Transverse colon (tissue), 4 donors: ENCODE measurements at regions not wholly inside any gene's neighbourhood (a gene's known extent, or its start where the extent isn't known, plus 50 kb on each side); places are given as distances from the start of the nearest gene placed in this dataset.

ENCODE experiments used
- DNase-seq: peaks from one replicate; pipeline ENCODE4 v3.0.0-alpha.2; 2019
- H3K27ac ChIP-seq, 4 donors: fragments of 200-600 bp; sonication (generic); 2 replicates each; pipeline ENCODE4 v1.5.1; 2016 to 2018; ENCODE audit warnings: inconsistent platforms in 4 of 4
- H3K27me3 ChIP-seq: fragments of 200-600 bp; sonication (generic); 2 replicates; pipeline ENCODE4 v1.5.1; 2017; ENCODE audit warnings: inconsistent platforms
- H3K36me3 ChIP-seq, 4 donors: fragments of 200-600 bp; sonication (generic); 2 replicates each; pipeline ENCODE4 v1.5.1; 2017 to 2019; ENCODE audit warnings: inconsistent platforms in 4 of 4
- H3K4me1 ChIP-seq, 4 donors: fragments of 200-600 bp; sonication (generic); 2 replicates each; pipeline ENCODE4 v1.5.1; 2017 to 2020; ENCODE audit warnings: inconsistent platforms in 4 of 4
- H3K4me3 ChIP-seq, 4 donors: fragments of 200-600 bp; sonication (generic); 1 replicate in 1 of 4; 2 replicates in 3 of 4; pipeline versions ENCODE4 v1.5.1 to v1.6.1; 2017 to 2019; ENCODE audit warnings: inconsistent platforms in 4 of 4
- H3K9me3 ChIP-seq, 2 donors: fragments of 200-600 bp; sonication (generic); 2 replicates each; pipeline ENCODE4 v1.5.1; 2017 to 2019; ENCODE audit warnings: inconsistent platforms in 2 of 2
- CTCF ChIP-seq, 5 experiments: fragments of 200-600 bp in 3 of 5; fragments of 450-650 bp in 2 of 5; sonication (generic) in 3 of 5; IDR thresholded peaks; 1 replicate in 2 of 5; 2 replicates in 3 of 5; pipeline ENCODE4 v1.5.1; 2016 to 2017; ENCODE audit warnings: antibody characterized with exemption in 5 of 5, inconsistent platforms in 3 of 5, mild to moderate bottlenecking in 2 of 5, moderate library complexity in 1 of 5
- EP300 ChIP-seq: sonication (generic); formaldehyde crosslinking; IDR thresholded peaks from one replicate; pipeline ENCODE4 v1.6.1; 2017; ENCODE audit warnings: antibody characterized with exemption, low read depth
- POLR2A ChIP-seq: fragments of 450-650 bp; IDR thresholded peaks from one replicate; pipeline ENCODE4 v1.6.1; 2016; ENCODE audit warnings: antibody characterized with exemption, mild to moderate bottlenecking, moderate library complexity
- POLR2AphosphoS5 ChIP-seq, 3 donors: sonication (generic); formaldehyde crosslinking; IDR thresholded peaks; one replicate each; pipeline ENCODE4 v1.6.1; 2016; ENCODE audit warnings: antibody characterized with exemption in 3 of 3
- WGBS, 2 donors: methylation state at CpG; one replicate each; pipeline ENCODE4 v1.1.5; 2018; ENCODE audit warnings: low coverage in 1 of 2; 5-methylcytosine and 5-hydroxymethylcytosine counted together
- in situ Hi-C, 4 donors: fragments of 200-750 bp; cut with MboI; loops; one replicate each; pipeline versions ENCODE4 v1.15.0 to v1.15.1; 2017; ENCODE audit warnings: low sequenced_read_pairs in 3 of 4, low pct_ligation_motif_present in 1 of 4, low pct_unique_long_range_greater_than_20kb in 1 of 4
- intact Hi-C: fragments of 100-400 bp; cut with DNase I; formaldehyde crosslinking; loops from one replicate; pipeline ENCODE4 v1.15.1; 2023; ENCODE audit warnings: low total_unique reads

GRCh38 chr12:104825408-104825807, 132.7 kb downstream of the SLC41A2 start:
- in situ Hi-C loops (no loop called here), intact Hi-C loops (no loop called here)
- no peak for TF ChIP-seq POLR2AphosphoS5 (IDR thresholded peaks at IDR 0.05)
- no peak for TF ChIP-seq POLR2A
- Histone ChIP-seq H3K4me3 (no peak overlapping the region), H3K27ac (no peak overlapping the region), H3K27me3 (no peaks in the 10 kb centered on the region), H3K4me1 (no peaks in the 10 kb centered on the region), H3K9me3 (peaks cover 0 to 6% of the 10 kb centered on the region in 2 donors), H3K36me3 (peaks cover 0 to 7% (median 2%) of the 10 kb centered on the region in 4 donors)
- no peak for DNase-seq
- WGBS, 2 donors: 85% methylated on average over 2 of the region's 2 CpGs; no CpG with 5 or more reads in 1 of the 2 donors

- in situ Hi-C loops: no loop called here
- TF ChIP-seq POLR2A: no peak
- no peak for TF ChIP-seq POLR2AphosphoS5 (IDR thresholded peaks at IDR 0.05)
- H3K4me1 ChIP-seq: no peaks in the 10 kb centered on the region
- H3K9me3 ChIP-seq: peaks cover 0 to 6% of the 10 kb centered on the region in 2 donors
- no peaks in the 10 kb centered on the region for H3K27me3 ChIP-seq
- no peak for DNase-seq
- no peak overlapping the region for H3K27ac ChIP-seq
- intact Hi-C loops: no loop called here
- H3K4me3 ChIP-seq: no peak overlapping the region
- H3K36me3 ChIP-seq: peaks cover 0 to 7% (median 2%) of the 10 kb centered on the region in 4 donors
- WGBS, 2 donors: 76 to 93% methylated on average over 4 to 10 of the region's 10 CpGs
Measured at GRCh38 chr12:104823985-104824461, 134.1 kb downstream of the SLC41A2 start.

- in situ Hi-C loops: no loop called here
- TF ChIP-seq CTCF (IDR thresholded peaks at IDR 0.05): no peak
- TF ChIP-seq POLR2A: no peak
- TF ChIP-seq POLR2AphosphoS5 (IDR thresholded peaks at IDR 0.05): no peak
- TF ChIP-seq EP300: no peak
- Histone ChIP-seq H3K4me1 (no peaks in the 10 kb centered on the region), H3K9me3 (peaks cover 0 to 6% of the 10 kb centered on the region in 2 donors), H3K27ac (no peak overlapping the region), H3K4me3 (no peak overlapping the region), H3K36me3 (peaks cover 0 to 7% (median 2%) of the 10 kb centered on the region in 4 donors), H3K27me3 (no peaks in the 10 kb centered on the region)
- intact Hi-C loops: no loop called here
- DNase-seq: no peak
Measured at GRCh38 chr12:104822941-104823340, 135.1 kb downstream of the SLC41A2 start.

- H3K9me3 ChIP-seq: no peaks in the 10 kb centered on the region
- no peak overlapping the region for H3K27ac ChIP-seq
- H3K4me1 ChIP-seq: no peaks in the 10 kb centered on the region
- in situ Hi-C loops (no loop called here), intact Hi-C loops (no loop called here)
- no peak for DNase-seq
- WGBS, 2 donors: 87 to 94% methylated on average over 3 to 4 of the region's 4 CpGs
- H3K27me3 ChIP-seq: no peaks in the 10 kb centered on the region
- no peaks in the 10 kb centered on the region for H3K36me3 ChIP-seq
- no peak for TF ChIP-seq CTCF (IDR thresholded peaks at IDR 0.05)
- no peak for TF ChIP-seq POLR2A
- TF ChIP-seq POLR2AphosphoS5 (IDR thresholded peaks at IDR 0.05): no peak
- no peak for TF ChIP-seq EP300
- H3K4me3 ChIP-seq: no peak overlapping the region
Measured at GRCh38 chr12:104816845-104817503, 141.1 kb downstream of the SLC41A2 start.

- intact Hi-C loops: no loop called here
- Histone ChIP-seq H3K9me3 (no peaks in the 10 kb centered on the region), H3K4me3 (no peak overlapping the region), H3K27ac (no peak overlapping the region), H3K4me1 (no peaks in the 10 kb centered on the region), H3K27me3 (no peaks in the 10 kb centered on the region), H3K36me3 (no peaks in the 10 kb centered on the region)
- in situ Hi-C loops: no loop called here
- DNase-seq: no peak
- no peak for TF ChIP-seq POLR2AphosphoS5 (IDR thresholded peaks at IDR 0.05)
- 88 to 94% methylated on average over 5 of the region's 5 CpGs for WGBS, 2 donors
Measured at GRCh38 chr12:104815935-104816334, 142.2 kb downstream of the SLC41A2 start.
